Psoas muscle (tissue), 7 donors: ENCODE measurements at regions not wholly inside any gene's neighbourhood (a gene's known extent, or its start where the extent isn't known, plus 50 kb on each side); places are given as distances from the start of the nearest gene placed in this dataset.

ENCODE experiments used
- ATAC-seq, 4 donors: fragments of 200-7000 bp; cut with Tn5 transposase; one replicate each; pipeline ENCODE4 v1.9.1; 2020; ENCODE audit warnings: moderate library complexity in 3 of 4, mild to moderate bottlenecking in 2 of 4
- DNase-seq, 2 donors: peaks; one replicate each; pipeline ENCODE4 v3.0.0-alpha.2; 2020
- H3K27ac ChIP-seq: fragments of 200-600 bp; one replicate; pipeline ENCODE4 v1.8.0; 2022
- H3K27me3 ChIP-seq, 3 donors: fragments of 200-600 bp in 1 of 3; one replicate each; pipeline versions ENCODE4 v1.6.1 to v1.8.0; 2013 to 2022; ENCODE audit warnings: low read length in 2 of 3, mild to moderate bottlenecking in 2 of 3, moderate library complexity in 1 of 3; ENCODE audit not compliant: insufficient read depth in 3 of 3
- H3K36me3 ChIP-seq, 2 donors: fragments of 200-600 bp in 1 of 2; one replicate each; pipeline versions ENCODE4 v1.6.1 to v1.8.0; 2013 to 2022; ENCODE audit warnings: low read depth in 1 of 2, mild to moderate bottlenecking in 1 of 2, moderate library complexity in 1 of 2; ENCODE audit not compliant: insufficient read depth in 1 of 2
- H3K4me1 ChIP-seq: fragments of 200-600 bp; one replicate; pipeline ENCODE4 v1.8.0; 2022
- H3K4me3 ChIP-seq: fragments of 200-600 bp; one replicate; pipeline ENCODE4 v1.8.0; 2022; ENCODE audit warnings: mild to moderate bottlenecking
- H3K9me3 ChIP-seq: fragments of 200-600 bp; one replicate; pipeline ENCODE4 v1.8.0; 2022
- WGBS, 3 donors: extraction: QIAGEN DNeasy Blood & Tissue Kit; methylation state at CpG; one replicate each; pipeline versions ENCODE4 v1.1.6 to v1.1.7; 2013; 5-methylcytosine and 5-hydroxymethylcytosine counted together
- intact Hi-C, 2 donors: fragments of 100-400 bp; cut with DNase I; formaldehyde crosslinking; loops; one replicate each; pipeline versions ENCODE4 v1.11.0 to v1.14.2; 2022
- TF ChIP-seq, protein P1 (sequence below): fragments of 200-600 bp; IDR thresholded peaks from one replicate; pipeline ENCODE4 v1.8.0; 2022; ENCODE audit warnings: antibody characterized with exemption
- donor health status: healthy with polysubstance abuse.
- donor health status: DM: no; HTN: no; CAD: no; lungs with moderate emphysema.
- donor health status: Bipolar disorder and iron deficiency.
- donor health status: healthy.
- donor health status: DM: yes; HTN: yes; CAD: no.
- donor health status: DM: no; HTN: no; CAD: no.
- donor health status: DM: yes; HTN: yes; CAD: no.

DNA sequence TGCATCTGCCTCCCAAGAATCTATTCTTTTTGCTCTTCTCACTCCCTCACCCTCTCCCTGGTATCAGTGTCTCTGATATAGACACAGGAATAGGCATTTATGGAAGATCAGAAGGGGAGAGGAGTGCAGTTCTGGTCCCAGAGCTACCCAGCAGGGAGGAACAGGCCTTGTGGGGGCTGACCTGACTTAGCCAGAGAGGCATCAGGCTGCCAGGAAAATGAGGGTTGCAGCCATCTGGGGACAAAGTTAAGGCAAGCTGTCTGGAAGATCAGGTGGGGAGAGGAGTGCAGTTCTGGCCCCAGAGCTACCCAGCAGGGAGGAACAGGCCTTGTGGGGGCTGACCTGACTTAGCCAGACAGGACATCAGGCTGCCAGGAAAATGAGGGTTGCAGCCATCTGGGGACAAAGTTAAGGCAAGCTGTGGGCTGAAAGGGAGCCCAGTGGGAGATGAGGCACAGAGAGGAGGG is 69.9 kb upstream of the HK2 start:
- H3K36me3 ChIP-seq = no peaks in the 10 kb centered on the region
- no peaks in the 10 kb centered on the region for H3K4me1 ChIP-seq
- H3K27ac ChIP-seq = no peak overlapping the region
- no peaks in the 10 kb centered on the region for H3K27me3 ChIP-seq
- DNase-seq = no peak
- intact Hi-C loops = no loop called here
- no peaks in the 10 kb centered on the region for H3K9me3 ChIP-seq
- TF ChIP-seq, protein P1, sequence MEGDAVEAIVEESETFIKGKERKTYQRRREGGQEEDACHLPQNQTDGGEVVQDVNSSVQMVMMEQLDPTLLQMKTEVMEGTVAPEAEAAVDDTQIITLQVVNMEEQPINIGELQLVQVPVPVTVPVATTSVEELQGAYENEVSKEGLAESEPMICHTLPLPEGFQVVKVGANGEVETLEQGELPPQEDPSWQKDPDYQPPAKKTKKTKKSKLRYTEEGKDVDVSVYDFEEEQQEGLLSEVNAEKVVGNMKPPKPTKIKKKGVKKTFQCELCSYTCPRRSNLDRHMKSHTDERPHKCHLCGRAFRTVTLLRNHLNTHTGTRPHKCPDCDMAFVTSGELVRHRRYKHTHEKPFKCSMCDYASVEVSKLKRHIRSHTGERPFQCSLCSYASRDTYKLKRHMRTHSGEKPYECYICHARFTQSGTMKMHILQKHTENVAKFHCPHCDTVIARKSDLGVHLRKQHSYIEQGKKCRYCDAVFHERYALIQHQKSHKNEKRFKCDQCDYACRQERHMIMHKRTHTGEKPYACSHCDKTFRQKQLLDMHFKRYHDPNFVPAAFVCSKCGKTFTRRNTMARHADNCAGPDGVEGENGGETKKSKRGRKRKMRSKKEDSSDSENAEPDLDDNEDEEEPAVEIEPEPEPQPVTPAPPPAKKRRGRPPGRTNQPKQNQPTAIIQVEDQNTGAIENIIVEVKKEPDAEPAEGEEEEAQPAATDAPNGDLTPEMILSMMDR = no peak
- H3K4me3 ChIP-seq = no peak overlapping the region
- peak in 1 of 4 donors; percentile 21 for ATAC-seq

DNA sequence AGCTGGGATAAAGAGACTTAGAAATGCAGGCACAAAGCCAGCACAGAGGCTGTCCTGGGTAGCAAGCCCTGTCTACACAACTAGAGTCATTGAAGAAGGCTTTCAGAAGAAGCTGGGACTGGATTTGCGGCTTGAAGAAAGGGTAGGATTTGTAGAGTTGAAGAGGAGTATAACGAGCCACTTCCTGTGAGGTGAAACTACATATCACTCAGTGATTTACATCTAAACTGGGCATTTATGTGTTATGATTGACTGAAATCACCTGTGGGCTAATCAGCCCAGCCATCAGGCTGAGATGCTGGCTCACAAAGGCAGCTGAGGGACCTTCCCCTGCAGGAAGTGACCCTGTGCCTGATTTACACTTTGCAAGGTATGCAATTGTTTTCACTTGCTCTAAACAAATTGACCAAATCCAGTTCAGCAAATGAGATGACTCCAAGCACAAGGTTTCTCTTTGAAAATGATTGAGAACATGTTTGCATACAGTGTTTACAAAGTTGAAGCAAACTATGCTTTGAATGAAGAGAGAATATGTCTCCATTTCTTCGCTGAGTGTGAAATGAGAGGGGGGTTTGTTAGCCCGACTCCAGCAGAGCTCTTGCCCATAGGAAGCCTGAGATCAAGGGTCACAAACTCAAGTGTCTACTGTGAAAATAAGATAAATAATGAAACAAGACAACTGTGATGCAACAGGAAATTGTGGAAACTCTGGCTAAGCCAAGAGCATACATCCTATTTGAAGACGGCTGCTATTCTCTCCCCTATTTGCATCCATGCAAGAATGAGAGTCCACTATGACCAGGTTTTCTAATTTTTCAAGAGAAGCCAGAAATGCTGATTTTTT is 69.3 kb upstream of the HK2 start:
- no peak overlapping the region for H3K4me3 ChIP-seq
- no peaks in the 10 kb centered on the region for H3K9me3 ChIP-seq
- H3K27ac ChIP-seq = no peak overlapping the region
- DNase-seq (no peak), ATAC-seq (peak in 1 of 4 donors; percentile 27)
- no peaks in the 10 kb centered on the region for H3K27me3 ChIP-seq
- TF ChIP-seq, protein P1 = no peak
- 61 to 69% (median 63%) methylated on average over 5 of the region's 5 CpGs for WGBS, 3 donors
- H3K36me3 ChIP-seq = no peaks in the 10 kb centered on the region
- no peaks in the 10 kb centered on the region for H3K4me1 ChIP-seq
- intact Hi-C loops = no loop called here

DNA sequence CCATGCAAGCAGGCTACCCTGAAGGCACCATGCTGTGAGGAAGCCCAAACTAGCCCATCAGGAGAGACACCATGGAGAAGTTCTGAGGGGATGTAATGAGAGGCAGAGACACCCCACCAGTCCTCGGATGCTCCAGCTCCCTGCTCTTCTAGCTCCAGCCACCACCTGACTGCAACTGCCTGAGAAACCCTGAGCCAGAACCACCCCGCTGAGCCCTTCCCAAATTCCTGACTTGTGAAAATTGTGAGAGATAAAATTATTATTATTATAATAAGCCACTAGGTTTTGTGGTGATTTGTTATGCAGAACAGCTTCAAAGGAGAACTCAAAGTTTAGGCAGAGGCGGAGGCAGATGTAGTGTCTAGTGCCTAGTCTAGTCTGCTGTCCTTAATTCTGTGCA is 67.1 kb upstream of the HK2 start:
- H3K27me3 ChIP-seq = no peaks in the 10 kb centered on the region
- H3K4me3 ChIP-seq = no peak overlapping the region
- intact Hi-C loops = no loop called here
- TF ChIP-seq, protein P1 = no peak
- WGBS, 3 donors = 91 to 95% (median 94%) methylated on average over 3 of the region's 3 CpGs
- H3K36me3 ChIP-seq = no peaks in the 10 kb centered on the region
- H3K9me3 ChIP-seq = no peaks in the 10 kb centered on the region
- DNase-seq (no peak), ATAC-seq (no peak)
- no peak overlapping the region for H3K27ac ChIP-seq
- H3K4me1 ChIP-seq = no peaks in the 10 kb centered on the region

DNA sequence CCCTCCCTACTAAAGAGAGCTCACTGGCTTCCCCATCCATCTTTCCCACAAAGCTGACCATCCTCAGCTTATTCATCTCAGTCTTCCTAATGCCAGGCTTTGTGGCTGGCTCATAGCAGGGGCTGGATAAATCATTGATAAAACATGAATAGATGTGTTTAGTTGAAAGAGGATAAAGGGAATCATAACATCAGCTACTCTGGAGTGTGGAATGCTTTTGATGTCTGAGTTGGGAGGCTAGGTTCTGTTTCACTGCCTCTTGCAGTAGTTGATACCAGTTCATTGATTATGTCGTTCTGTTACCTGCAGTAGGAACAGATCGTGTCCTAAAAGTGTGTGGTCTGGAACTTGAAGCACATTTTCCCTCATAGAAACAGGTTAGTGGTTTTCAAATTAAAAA is 66.3 kb upstream of the HK2 start:
- ATAC-seq = no peak
- no peak for DNase-seq
- TF ChIP-seq, protein P1 = no peak
- Histone ChIP-seq H3K27ac (no peak overlapping the region), H3K4me3 (no peak overlapping the region), H3K27me3 (no peaks in the 10 kb centered on the region), H3K9me3 (no peaks in the 10 kb centered on the region), H3K36me3 (no peaks in the 10 kb centered on the region), H3K4me1 (no peaks in the 10 kb centered on the region)
- intact Hi-C loops = no loop called here
- WGBS, 3 donors = 83 to 96% (median 87%) methylated on average over 2 of the region's 2 CpGs
